ENCODE measurements at regions not wholly inside any gene's neighbourhood (a gene's known extent, or its start where the extent isn't known, plus 50 kb on each side); places are given as distances from the start of the nearest gene placed in this dataset.
"Not testable (repeated sequence)": the region's sequence is repeated elsewhere in the genome, so short reads cannot be mapped to it uniquely, and the experiment has no call there.

GRCh38 chr2:223475901-223476300 is 126.3 kb downstream of the SCG2 start:
- no peak for DNase-seq

GRCh38 chr2:223477318-223477717 is 124.8 kb downstream of the SCG2 start:
- DNase-seq, result no peak

GRCh38 chr2:223481486-223481885 is 120.7 kb downstream of the SCG2 start:
- DNase-seq, result no peak

GRCh38 chr2:223486751-223487150 is 115.4 kb downstream of the SCG2 start:
- no peak for DNase-seq

- no peak for DNase-seq
Measured at GRCh38 chr2:223487214-223487846, 114.8 kb downstream of the SCG2 start.

GRCh38 chr2:223488814-223489213 is 113.3 kb downstream of the SCG2 start:
- no peak for DNase-seq

- no peak for DNase-seq
Measured at GRCh38 chr2:223494496-223494895, 107.7 kb downstream of the SCG2 start.

- no peak for DNase-seq
Measured at GRCh38 chr2:223494942-223495341, 107.2 kb downstream of the SCG2 start.

GRCh38 chr2:223496853-223497252 is 105.3 kb downstream of the SCG2 start:
- DNase-seq, result not testable (repeated sequence)

- no peak for DNase-seq
Measured at GRCh38 chr2:223500709-223501108, 101.5 kb downstream of the SCG2 start.

- no peak for DNase-seq
Measured at GRCh38 chr2:223501641-223502040, 100.5 kb downstream of the SCG2 start.

- no peak for DNase-seq
Measured at GRCh38 chr2:223503746-223504145, 98.4 kb downstream of the SCG2 start.

- no peak for DNase-seq
Measured at GRCh38 chr2:223508372-223508771, 93.8 kb downstream of the SCG2 start.

- no peak for DNase-seq
Measured at GRCh38 chr2:223510713-223511112, 91.4 kb downstream of the SCG2 start.

- DNase-seq, result no peak
Measured at GRCh38 chr2:223511168-223511567, 91.0 kb downstream of the SCG2 start.

GRCh38 chr2:223513771-223514455 is 88.2 kb downstream of the SCG2 start:
- DNase-seq, result no peak

GRCh38 chr2:223519471-223519870 is 82.7 kb downstream of the SCG2 start:
- DNase-seq, result no peak

- no peak for DNase-seq
Measured at GRCh38 chr2:223522796-223523195, 79.4 kb downstream of the SCG2 start.

- DNase-seq, result no peak
Measured at GRCh38 chr2:223523551-223524001, 78.6 kb downstream of the SCG2 start.

GRCh38 chr2:223524066-223524465 is 78.1 kb downstream of the SCG2 start:
- DNase-seq, result no peak

GRCh38 chr2:223526106-223526505 is 76.1 kb downstream of the SCG2 start:
- DNase-seq, result no peak

GRCh38 chr2:223528036-223528435 is 74.1 kb downstream of the SCG2 start:
- DNase-seq, result no peak

- no peak for DNase-seq
Measured at GRCh38 chr2:223529696-223530095, 72.5 kb downstream of the SCG2 start.

- no peak for DNase-seq
Measured at GRCh38 chr2:223530811-223531210, 71.3 kb downstream of the SCG2 start.

- DNase-seq, result no peak
Measured at GRCh38 chr2:223532161-223532560, 70.0 kb downstream of the SCG2 start.
